HG03159 (cell line): ENCODE measurements at regions not wholly inside any gene's neighbourhood (a gene's known extent, or its start where the extent isn't known, plus 50 kb on each side); places are given as distances from the start of the nearest gene placed in this dataset.

Source experiments
- ATAC-seq: cut with Tn5 transposase; IDR thresholded peaks from one replicate; pipeline ENCODE4 v1.9.1; 2021; ENCODE audit warnings: mild to moderate bottlenecking, moderate library complexity; ENCODE audit not compliant: unreplicated experiment

DNA sequence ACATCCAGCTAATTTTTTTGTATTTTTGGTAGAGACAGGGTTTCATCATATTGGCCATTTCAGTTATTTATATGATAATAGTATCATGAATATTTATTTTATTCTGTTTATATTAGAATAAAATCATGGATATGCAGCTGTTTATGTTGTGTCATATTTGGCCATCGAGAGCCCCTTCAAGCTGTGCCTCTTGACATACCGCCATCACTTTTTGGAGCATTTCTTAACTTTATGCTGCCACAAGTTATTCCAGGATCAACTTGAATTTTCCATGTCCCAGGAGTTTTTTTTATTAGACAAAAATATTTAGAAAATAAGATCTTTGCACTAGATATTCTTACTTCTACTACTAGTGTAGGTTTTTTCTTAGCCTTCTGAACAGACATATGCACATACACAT, 1067.0 kb upstream of the LRRTM3 start:
- no peak for ATAC-seq

DNA sequence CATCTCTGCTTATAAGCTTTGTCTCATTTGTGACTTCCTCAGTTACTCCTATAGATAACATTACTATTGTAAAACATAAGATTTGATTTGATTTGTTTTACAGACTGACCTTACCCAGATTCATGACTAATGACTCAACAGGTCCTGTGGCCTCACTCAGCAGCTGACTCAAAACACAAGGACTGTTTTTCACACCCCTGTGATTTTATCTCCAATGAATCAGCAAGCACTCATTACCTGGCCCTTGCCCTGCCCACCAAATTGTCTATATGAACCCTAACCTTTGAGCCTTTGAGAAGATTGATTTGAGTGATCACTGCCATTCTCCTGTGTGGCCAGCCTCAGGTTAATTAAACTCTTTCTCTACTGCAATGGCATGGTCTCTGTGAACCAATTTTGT, 1064.6 kb upstream of the LRRTM3 start:
- no peak for ATAC-seq
